GM19035 (cell line): ENCODE measurements at regions not wholly inside any gene's neighbourhood (a gene's known extent, or its start where the extent isn't known, plus 50 kb on each side); places are given as distances from the start of the nearest gene placed in this dataset.
"Not testable (repeated sequence)": the region's sequence is repeated elsewhere in the genome, so short reads cannot be mapped to it uniquely, and the experiment has no call there.

Experiments
- ATAC-seq: cut with Tn5 transposase; IDR thresholded peaks from one replicate; pipeline ENCODE4 v1.9.1; 2021; ENCODE audit not compliant: unreplicated experiment

DNA sequence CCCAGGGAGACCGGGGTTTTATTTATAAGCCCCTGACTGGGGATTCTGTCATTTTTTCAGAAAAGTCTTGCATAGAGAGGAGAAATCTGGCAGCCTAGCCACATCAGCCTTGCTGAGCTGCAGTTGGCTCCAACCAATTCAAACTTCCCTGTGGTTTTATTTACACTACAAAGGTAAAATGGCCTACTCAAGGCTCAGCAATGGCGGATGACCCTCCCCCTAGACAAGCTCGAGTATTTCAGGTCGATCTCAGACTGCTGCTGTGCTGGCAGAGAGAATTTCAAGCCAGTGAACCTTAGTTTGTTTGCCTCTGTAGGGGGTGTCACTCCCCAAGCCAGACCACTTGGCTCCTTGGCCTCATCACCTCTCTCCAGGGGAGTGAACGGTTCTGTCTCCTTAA lies 52.9 kb downstream of the CDY2A start:
- ATAC-seq: not testable (repeated sequence)

DNA sequence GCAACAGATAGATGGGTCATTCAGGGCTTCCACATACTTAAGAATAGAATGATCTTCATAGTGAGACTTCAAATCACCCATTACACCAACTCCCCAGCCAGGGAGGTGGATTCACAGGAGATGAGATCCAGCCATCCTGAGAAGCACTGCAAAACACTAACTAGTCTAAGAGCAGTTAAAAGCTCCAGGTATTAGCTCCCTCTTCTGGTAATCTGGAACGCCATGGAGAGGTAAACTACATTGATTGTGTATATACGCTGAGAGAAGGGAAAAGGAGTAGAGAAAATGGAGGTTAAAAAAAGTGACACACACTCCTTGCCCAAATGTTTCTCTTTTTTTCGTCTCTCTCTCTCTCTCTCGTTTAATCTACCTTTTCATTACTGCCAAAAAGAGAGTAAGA lies 60.3 kb downstream of the CDY2A start:
- ATAC-seq: not testable (repeated sequence)

- ATAC-seq: not testable (repeated sequence)
These were observed 60.9 kb downstream of the CDY2A start for GRCh38 chrY:18086361-18086977.

DNA sequence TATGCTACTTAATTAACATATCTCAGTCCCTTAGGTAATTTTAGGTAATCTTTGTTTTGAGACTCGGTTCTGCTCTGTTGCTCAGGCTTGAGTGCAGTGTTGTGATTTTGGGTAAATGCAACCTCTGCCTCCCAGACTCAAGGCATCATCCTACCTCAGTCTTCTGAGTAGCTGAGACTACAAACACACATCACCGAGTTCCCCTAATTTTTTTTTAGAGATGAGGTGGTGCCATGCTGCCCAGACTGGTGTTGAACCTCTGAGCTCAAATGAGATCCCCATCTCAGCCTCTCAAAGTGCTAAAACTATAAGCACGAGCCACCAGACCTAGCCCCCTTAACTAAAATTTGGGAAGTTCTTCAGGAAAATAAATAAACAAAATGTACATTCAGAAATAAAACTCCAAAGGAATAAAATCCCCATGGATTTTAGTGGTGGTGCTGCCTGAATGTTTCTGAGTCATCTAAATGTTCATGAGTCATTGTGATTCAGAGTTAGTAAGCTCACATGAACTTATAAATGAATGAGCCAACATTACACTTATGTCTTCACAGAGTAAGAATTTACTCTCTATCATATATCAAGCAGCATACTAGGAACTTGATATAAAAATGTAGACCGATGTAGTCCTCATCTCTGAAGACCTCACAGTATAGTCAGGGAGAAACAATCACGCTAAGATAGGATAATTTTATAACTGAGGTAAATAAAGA lies 62.5 kb downstream of the CDY2A start:
- not testable (repeated sequence) for ATAC-seq

DNA sequence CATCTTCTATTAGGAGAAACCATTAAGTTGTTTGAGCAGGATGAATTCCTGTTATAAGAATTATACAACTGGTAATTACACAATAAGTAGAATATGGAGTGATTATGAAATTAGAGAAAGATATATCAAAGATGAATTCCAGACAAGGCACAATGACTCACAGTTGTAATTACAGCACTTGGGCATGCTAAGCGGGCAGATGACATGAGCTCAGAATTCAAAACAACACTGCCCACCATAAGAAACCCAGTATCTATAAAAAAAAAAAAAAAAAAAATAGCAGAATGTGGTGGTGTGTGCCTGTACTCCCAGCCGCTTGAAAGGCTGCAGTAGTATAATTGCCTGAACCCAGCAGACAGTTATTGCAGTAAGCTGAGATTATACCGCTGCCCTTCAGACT lies 67.4 kb downstream of the CDY2A start:
- ATAC-seq: not testable (repeated sequence)

- ATAC-seq: not testable (repeated sequence)
These were observed 80.1 kb downstream of the CDY2A start for GRCh38 chrY:18105691-18106090.

DNA sequence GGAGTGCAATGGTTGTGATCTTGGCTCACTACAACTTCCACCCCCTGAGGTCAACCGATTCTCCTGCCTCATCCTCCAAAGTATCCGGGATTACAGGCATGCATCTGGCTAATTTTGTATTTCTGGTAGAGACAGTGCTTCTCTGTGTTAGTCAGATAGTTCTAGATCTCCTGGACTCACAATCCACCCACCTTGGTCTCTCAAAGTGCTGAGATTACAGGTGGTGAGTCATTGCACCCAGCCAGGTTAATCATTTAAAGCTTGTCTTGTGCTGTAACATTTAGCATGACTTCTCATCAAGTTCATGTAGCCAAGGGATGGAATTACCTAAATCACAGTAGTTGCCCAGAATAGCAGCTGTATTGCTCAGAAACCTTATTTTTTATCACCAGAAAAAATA lies 92.8 kb downstream of the CDY2A start:
- ATAC-seq: not testable (repeated sequence)

GRCh38 chrY:18137718-18138117 lies 112.1 kb downstream of the CDY2A start:
- ATAC-seq: not testable (repeated sequence)

DNA sequence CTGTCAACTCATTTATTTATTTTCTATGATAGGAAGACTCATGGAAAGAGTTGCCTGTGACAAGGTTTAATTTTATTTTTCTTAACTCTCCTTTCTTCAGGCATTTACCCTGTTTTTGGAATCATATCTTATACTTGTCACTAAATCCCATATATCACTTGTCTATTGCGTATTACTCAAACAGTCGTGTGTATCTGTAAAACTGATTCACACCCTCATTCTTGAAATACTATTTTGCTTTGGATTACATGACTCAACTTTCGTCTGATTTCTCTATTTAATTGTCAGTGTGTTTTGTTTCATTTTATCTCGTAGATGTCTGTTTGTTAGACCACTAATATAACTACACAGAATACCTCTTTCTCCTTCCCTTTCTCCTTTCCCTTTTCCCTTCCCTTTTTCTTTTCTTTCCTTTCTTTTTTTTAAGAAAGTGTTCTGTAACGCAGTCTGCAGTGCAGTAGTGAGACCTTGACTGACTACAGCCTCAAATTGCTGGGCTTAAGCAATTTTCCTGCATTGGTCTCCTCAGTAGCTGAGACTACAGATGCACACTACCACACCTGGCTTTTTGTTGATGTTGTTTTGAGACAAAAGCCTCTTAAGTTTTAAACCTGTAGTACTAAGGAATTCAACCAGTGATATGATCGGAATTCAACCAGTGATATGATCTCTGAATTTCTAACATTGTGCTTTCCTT lies 113.9 kb downstream of the CDY2A start:
- not testable (repeated sequence) for ATAC-seq

GRCh38 chrY:18146417-18146816 lies 120.8 kb downstream of the CDY2A start:
- ATAC-seq: not testable (repeated sequence)

DNA sequence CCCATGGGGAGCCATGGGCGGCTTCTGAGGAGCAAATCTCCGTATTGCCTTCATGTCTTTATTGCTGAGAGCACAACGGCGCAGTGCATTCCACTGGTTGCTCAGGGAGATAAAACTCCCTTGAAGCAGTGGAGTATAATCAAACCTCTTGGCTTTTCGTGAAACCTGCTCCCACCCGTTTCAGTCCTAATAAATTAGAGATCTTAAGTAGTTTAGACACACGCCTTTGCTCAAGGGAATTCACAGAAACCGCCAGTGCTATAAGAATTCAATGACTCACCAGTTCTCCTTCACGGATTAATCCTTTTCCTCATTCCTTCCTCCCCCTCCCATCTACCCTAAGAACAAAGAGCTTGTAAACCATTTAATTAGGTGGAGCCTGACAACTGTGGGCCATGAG lies 127.0 kb downstream of the CDY2A start:
- not testable (repeated sequence) for ATAC-seq

GRCh38 chrY:18165738-18166137 lies 140.2 kb downstream of the CDY2A start:
- not testable (repeated sequence) for ATAC-seq

GRCh38 chrY:18176118-18176517 lies 150.5 kb downstream of the CDY2A start:
- ATAC-seq: peak; percentile 85

- not testable (repeated sequence) for ATAC-seq
These were observed 163.5 kb downstream of the CDY2A start for GRCh38 chrY:18188982-18189683.

- not testable (repeated sequence) for ATAC-seq
These were observed 212.0 kb downstream of the CDY2A start for GRCh38 chrY:18237580-18237979.

DNA sequence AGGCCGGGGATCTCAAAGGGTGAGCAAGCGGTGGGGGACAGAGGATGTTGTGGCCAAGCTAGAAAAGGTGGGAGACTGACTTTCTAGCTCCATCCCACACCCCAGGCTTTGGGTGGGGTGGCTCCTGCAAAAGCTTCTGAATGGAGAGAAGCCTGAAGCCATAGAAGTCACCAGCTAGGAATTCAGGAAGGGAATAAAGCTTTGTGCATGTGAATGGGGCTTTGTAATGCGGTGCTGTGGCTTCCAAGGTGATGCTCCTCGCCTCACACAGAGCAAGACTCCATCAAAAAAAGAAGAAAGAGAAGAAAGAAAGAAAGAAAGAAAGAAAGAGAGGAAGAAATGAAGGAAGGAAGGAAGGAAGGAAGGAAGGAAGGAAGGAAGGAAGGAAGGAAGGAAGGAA lies 237.0 kb downstream of the CDY2A start:
- not testable (repeated sequence) for ATAC-seq

DNA sequence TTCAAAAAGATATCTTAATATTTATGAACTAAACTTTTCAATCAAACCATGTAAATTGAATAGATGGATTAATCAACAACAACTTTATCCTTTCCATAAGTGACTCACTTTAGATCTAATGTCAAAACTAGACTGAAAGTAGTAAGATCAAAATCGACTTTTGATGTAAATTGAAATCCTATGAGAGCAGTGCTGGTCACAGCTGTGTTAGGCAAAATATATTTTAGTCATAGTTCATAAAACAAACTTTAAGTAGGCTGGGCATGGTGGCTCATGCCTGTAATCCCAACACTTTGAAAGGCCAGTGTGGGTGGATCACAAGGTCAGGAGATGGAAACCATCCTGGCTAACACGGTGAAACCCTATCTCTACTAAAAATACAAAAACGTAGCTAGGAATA lies 245.5 kb downstream of the CDY2A start:
- not testable (repeated sequence) for ATAC-seq

DNA sequence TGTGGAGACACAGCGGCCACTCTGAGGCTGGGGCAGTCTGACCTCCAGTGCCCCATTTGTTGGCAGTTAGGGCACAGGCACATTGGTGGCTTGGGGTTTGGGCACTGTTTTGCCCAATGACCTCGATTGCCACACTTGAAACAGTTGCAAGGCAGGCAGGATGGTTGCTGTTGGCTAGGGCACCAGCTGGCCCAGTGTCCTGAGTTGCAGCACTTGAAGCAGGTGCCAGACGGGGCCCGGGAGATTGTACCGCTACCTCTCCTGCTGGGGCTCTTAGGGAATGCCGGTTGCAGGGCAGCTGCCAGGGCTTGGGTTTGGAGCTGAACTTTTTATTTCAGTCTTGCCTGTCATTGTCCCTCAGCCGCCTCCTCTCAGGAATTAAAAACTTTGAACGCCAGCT lies 252.2 kb upstream of the HSFY1 start:
- ATAC-seq: not testable (repeated sequence)

DNA sequence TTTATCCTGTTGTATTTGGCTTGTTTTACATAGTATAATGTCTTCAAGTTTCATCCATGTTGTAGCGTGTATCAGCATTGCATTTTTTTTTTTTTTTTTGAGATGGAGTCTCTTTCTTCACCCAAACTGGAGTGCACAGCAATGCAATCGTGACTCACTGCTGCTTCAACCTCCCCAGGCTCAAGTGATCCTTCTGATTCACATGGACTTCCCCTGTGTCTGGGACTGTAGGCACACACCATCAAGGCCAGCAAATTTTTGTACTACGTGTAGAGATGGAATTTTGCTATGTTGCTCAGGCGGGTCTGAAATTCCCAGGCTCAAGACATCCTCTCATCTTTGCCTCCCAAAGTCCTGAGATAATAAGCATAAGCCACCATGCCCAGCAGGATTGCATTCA lies 248.1 kb upstream of the HSFY1 start:
- not testable (repeated sequence) for ATAC-seq

GRCh38 chrY:18306344-18306743 lies 240.2 kb upstream of the HSFY1 start:
- not testable (repeated sequence) for ATAC-seq

GRCh38 chrY:18311853-18312252 lies 234.7 kb upstream of the HSFY1 start:
- not testable (repeated sequence) for ATAC-seq
